ENCODE measurements at regions not wholly inside any gene's neighbourhood (a gene's known extent, or its start where the extent isn't known, plus 50 kb on each side); places are given as distances from the start of the nearest gene placed in this dataset.

- no peak overlapping the region for H2BK20ac ChIP-seq (ENCODE audit: low read depth, low read length)
- POLR2A ChIA-PET (ENCODE audit: unreplicated experiment), result no interaction called here
- no peak overlapping the region for H2BK15ac ChIP-seq (ENCODE audit: low read depth, low read length)
- no peak overlapping the region for H3K9ac ChIP-seq (ENCODE audit: low read depth, low read length)
- H3K18ac ChIP-seq (ENCODE audit: low read depth, low read length), result no peak overlapping the region
- H2AK5ac ChIP-seq (ENCODE audit: low read depth, low read length), result no peak overlapping the region
- no peak overlapping the region for H3K23ac ChIP-seq (ENCODE audit: low read depth, low read length)
- no peak overlapping the region for H2AFZ ChIP-seq (replicated peaks; ENCODE audit: low read length, poor library complexity)
- no peak overlapping the region for H4K91ac ChIP-seq (ENCODE audit: insufficient read depth, low read depth, low read length)
- H3K14ac ChIP-seq (replicated peaks; ENCODE audit: low read depth, low read length), result no peak overlapping the region
- no peak overlapping the region for H3K4me3 ChIP-seq (ENCODE audit: insufficient read depth, low read depth, low read length)
- no peak overlapping the region for H2BK5ac ChIP-seq (ENCODE audit: low read depth, low read length, poor library complexity, severe bottlenecking)
- dilution Hi-C loops (cut with HindIII; ENCODE audit: low sequenced_read_pairs, unreplicated experiment) (no loop called here), in situ Hi-C loops (cut with MboI; ENCODE audit: low sequenced_read_pairs) (no loop called here), intact Hi-C loops (cut with micrococcal nuclease) (no loop called here)
- H3K27ac ChIP-seq (ENCODE audit: insufficient read depth, low read length), result no peak overlapping the region
- no peaks in the 10 kb centered on the region for H4K20me1 ChIP-seq (ENCODE audit: insufficient read depth, low read length)
- no peak overlapping the region for H4K8ac ChIP-seq (ENCODE audit: low read depth in 2 of 2, low read length in 2 of 2)
- H3K79me1 ChIP-seq (ENCODE audit: low read depth in 1 of 2, low read length in 2 of 2), result no peaks in the 10 kb centered on the region
- H4K5ac ChIP-seq (ENCODE audit: low read depth, low read length), result no peak overlapping the region
- CTCF ChIA-PET, result no interaction called here
- ATAC-seq (ENCODE audit: low read depth) (no peak), DNase-seq (no peak)
- H3K4me1 ChIP-seq (ENCODE audit: control insufficient read depth, insufficient read depth, low read length), result no peaks in the 10 kb centered on the region
- H3K4me2 ChIP-seq (ENCODE audit: low read depth, low read length), result no peak overlapping the region
- H3K9me3 ChIP-seq (ENCODE audit: control insufficient read depth, insufficient read depth, low read length), result no peaks in the 10 kb centered on the region
- 49% methylated on average over 2 of the region's 7 CpGs; no CpG with 5 or more reads in 1 of the 2 experiments for WGBS, 2 experiments (ENCODE audit: extremely low coverage in 2 of 2, insufficient read length in 1 of 2)
- H2AK9ac ChIP-seq (replicated peaks; ENCODE audit: low read depth, low read length, poor library complexity), result no peak overlapping the region
- BruUV-seq (replicated peaks), result no TSS peak
- H2BK120ac ChIP-seq (ENCODE audit: low read depth, low read length), result no peak overlapping the region
- no peaks in the 10 kb centered on the region for H3K9me1 ChIP-seq (ENCODE audit: insufficient read depth, low read length)
- H3K4ac ChIP-seq (ENCODE audit: low read depth, low read length), result no peak overlapping the region
- peaks cover 2% of the 10 kb centered on the region for H3K27me3 ChIP-seq (ENCODE audit: control insufficient read depth, insufficient read depth, low read length)
- no peak overlapping the region for H3K56ac ChIP-seq (ENCODE audit: extremely low read depth, insufficient read depth, low read length)
- TF ChIP-seq MXI1 (IDR thresholded peaks at IDR 0.05; ENCODE audit: borderline replicate concordance, low read depth, low read length) (no peak), MAFK (IDR thresholded peaks at IDR 0.05; ENCODE audit: low read depth, low read length) (peak; percentile 24; the same call in 1 of the 2 replicates)
- no peaks in the 10 kb centered on the region for H3K36me3 ChIP-seq (ENCODE audit: control insufficient read depth, insufficient read depth, low read length)
Observed at GRCh38 chr18:45208164-45208563, 407.1 kb upstream of the SLC14A2 start.

Data from IMR-90 (cell line).